Effector memory CD8-positive, alpha-beta T cell (primary cell): ENCODE measurements at regions not wholly inside any gene's neighbourhood (a gene's known extent, or its start where the extent isn't known, plus 50 kb on each side); places are given as distances from the start of the nearest gene placed in this dataset.

Experiments
- ATAC-seq: fragments of 150-1000 bp; cut with Tn5 transposase; replicated peaks from 2 replicates; pipeline ENCODE4 v1.10.0; 2021; ENCODE audit warnings: mild to moderate bottlenecking, moderate library complexity
- DNase-seq, 3 experiments: peaks; one replicate each; pipeline ENCODE4 v3.0.0; 2021
- H3K27ac Mint-ChIP-seq, 2 donors: one replicate each; pipeline ENCODE4 v1.8.0; 2022; ENCODE audit warnings: mild to moderate bottlenecking in 2 of 2, mixed read lengths in 2 of 2, moderate library complexity in 2 of 2
- H3K27me3 Mint-ChIP-seq, 2 donors: one replicate each; pipeline ENCODE4 v1.8.0; 2022; ENCODE audit warnings: mixed read lengths in 2 of 2
- H3K36me3 Mint-ChIP-seq: one replicate; pipeline ENCODE4 v1.8.0; 2022; ENCODE audit warnings: mild to moderate bottlenecking, moderate library complexity, mixed read lengths; ENCODE audit not compliant: insufficient read depth
- H3K4me1 Mint-ChIP-seq, 2 donors: one replicate each; pipeline ENCODE4 v1.8.0; 2022; ENCODE audit warnings: low read depth in 2 of 2, mixed read lengths in 2 of 2
- H3K4me3 Mint-ChIP-seq, 2 donors: one replicate each; pipeline ENCODE4 v1.8.0; 2022; ENCODE audit warnings: mild to moderate bottlenecking in 2 of 2, mixed read lengths in 2 of 2, moderate library complexity in 2 of 2
- H3K9me3 Mint-ChIP-seq, 2 donors: one replicate each; pipeline ENCODE4 v1.8.0; 2022; ENCODE audit warnings: mixed read lengths in 2 of 2

- ATAC-seq (no peak), DNase-seq (no peak)
- Mint-ChIP-seq H3K36me3 (no peaks in the 10 kb centered on the region), H3K9me3 (peaks cover 7 to 21% of the 10 kb centered on the region in 2 donors), H3K4me1 (no peaks in the 10 kb centered on the region), H3K4me3 (no peak overlapping the region), H3K27ac (no peak overlapping the region), H3K27me3 (no peaks in the 10 kb centered on the region)
Observed at GRCh38 chr13:88162076-88162702, 491.0 kb downstream of the SLITRK5 start.

DNA sequence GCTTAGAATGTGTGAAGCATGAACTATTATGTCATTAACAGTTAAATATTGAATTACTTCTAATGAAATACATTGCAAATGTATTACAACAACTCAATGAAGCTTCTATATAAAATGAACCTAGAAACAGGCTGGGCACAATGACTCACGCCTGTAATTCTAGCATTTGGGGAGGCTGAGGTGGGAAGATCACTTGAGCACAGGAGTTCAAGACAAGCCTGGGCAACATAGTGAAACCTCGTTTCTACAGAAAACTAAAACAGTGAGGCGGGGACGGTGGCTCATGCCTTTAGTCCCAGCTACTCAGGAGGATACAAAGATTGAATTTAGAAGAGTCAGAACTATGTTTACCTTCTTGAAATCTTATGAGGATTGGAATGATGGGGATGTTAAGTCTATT lies 505.1 kb downstream of the SLITRK5 start:
- no peaks in the 10 kb centered on the region for H3K27me3 Mint-ChIP-seq
- ATAC-seq (no peak), DNase-seq (no peak)
- no peaks in the 10 kb centered on the region for H3K4me1 Mint-ChIP-seq
- peaks cover 0 to 7% of the 10 kb centered on the region in 2 donors for H3K9me3 Mint-ChIP-seq
- no peaks in the 10 kb centered on the region for H3K36me3 Mint-ChIP-seq
- no peak overlapping the region for H3K27ac Mint-ChIP-seq
- no peak overlapping the region for H3K4me3 Mint-ChIP-seq

DNA sequence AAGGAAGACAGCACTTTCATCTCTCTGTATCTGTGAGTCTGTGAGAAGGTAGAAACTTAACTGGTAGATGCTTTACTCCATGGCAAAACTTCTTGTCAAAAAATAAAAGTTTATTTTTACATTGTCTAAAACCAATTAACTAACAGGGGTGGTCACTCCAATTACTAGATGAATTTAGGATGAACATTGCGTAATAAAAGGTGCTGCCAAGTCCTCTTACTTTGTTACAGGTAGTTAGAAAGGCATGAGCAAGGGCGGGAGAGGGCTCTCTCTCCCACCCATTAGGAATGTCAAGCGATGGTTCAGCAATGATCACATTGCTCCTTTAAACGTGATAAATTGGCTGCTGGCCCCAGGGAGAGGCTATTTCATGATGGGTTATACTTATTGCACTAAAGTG lies 512.3 kb downstream of the SLITRK5 start:
- Mint-ChIP-seq H3K9me3 (peaks cover 2 to 7% of the 10 kb centered on the region in 2 donors), H3K4me3 (no peak overlapping the region), H3K36me3 (no peaks in the 10 kb centered on the region), H3K4me1 (no peaks in the 10 kb centered on the region), H3K27ac (no peak overlapping the region), H3K27me3 (no peaks in the 10 kb centered on the region)
- no peak for ATAC-seq
- DNase-seq, result no peak

GRCh38 chr13:88188986-88189385 lies 517.8 kb downstream of the SLITRK5 start:
- Mint-ChIP-seq H3K4me1 (no peaks in the 10 kb centered on the region), H3K27ac (no peak overlapping the region), H3K4me3 (no peak overlapping the region), H3K27me3 (no peaks in the 10 kb centered on the region), H3K36me3 (no peaks in the 10 kb centered on the region), H3K9me3 (peaks cover 0 to 2% of the 10 kb centered on the region in 2 donors)
- no peak for DNase-seq
- no peak for ATAC-seq

DNA sequence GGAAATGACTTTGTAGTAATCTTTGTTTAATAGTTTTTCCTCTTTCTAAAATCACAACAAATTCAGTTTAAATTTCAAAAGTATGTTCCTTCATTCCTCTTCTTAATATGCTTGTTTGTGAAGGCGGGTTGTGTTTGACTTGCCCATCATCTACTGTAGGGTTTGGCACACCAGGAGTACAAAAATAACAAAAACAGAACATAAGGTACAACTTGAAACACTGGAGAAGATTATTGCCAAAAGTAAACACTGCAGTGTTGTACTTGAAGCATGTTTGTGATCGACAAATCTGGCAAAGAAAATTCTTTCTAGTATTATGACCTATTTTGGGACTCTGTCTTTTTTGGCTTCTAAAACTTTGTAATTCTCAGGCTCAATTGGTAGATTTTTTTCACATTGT lies 518.6 kb downstream of the SLITRK5 start:
- Mint-ChIP-seq H3K4me1 (no peaks in the 10 kb centered on the region), H3K4me3 (no peak overlapping the region), H3K27me3 (no peaks in the 10 kb centered on the region), H3K27ac (no peak overlapping the region), H3K9me3 (peaks cover 0 to 2% of the 10 kb centered on the region in 2 donors), H3K36me3 (no peaks in the 10 kb centered on the region)
- DNase-seq (no peak), ATAC-seq (no peak)

GRCh38 chr13:88196106-88196505 lies 524.9 kb downstream of the SLITRK5 start:
- Mint-ChIP-seq H3K36me3 (no peaks in the 10 kb centered on the region), H3K9me3 (peaks cover 7 to 14% of the 10 kb centered on the region in 2 donors), H3K4me1 (no peaks in the 10 kb centered on the region), H3K4me3 (no peak overlapping the region), H3K27me3 (no peaks in the 10 kb centered on the region), H3K27ac (no peak overlapping the region)
- DNase-seq (no peak), ATAC-seq (no peak)

DNA sequence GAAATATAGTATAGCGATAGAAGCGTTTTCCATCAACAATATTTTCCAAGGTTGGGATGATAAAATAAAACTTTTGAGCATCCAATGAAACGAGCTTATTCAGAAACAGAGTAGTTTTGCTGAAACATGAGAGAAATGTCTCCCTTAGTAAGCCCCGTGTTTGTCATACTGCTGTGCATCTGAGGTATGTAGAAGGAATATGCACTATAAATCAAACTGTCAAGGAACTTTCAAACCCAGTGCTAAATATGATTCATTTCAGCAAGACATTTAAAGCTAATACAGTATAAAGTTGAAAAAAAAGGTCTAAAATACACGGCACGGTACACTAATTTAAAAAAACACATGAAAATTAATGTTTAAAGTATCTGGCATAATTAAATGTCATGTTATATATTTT lies 546.2 kb downstream of the SLITRK5 start:
- DNase-seq, result no peak
- no peaks in the 10 kb centered on the region for H3K36me3 Mint-ChIP-seq
- no peak for ATAC-seq
- H3K4me1 Mint-ChIP-seq, result no peaks in the 10 kb centered on the region
- H3K27me3 Mint-ChIP-seq, result no peaks in the 10 kb centered on the region
- peaks cover 0 to 3% of the 10 kb centered on the region in 2 donors for H3K9me3 Mint-ChIP-seq
- H3K4me3 Mint-ChIP-seq, result no peak overlapping the region
- H3K27ac Mint-ChIP-seq, result no peak overlapping the region

- Mint-ChIP-seq H3K27me3 (no peaks in the 10 kb centered on the region), H3K27ac (no peak overlapping the region), H3K9me3 (peaks cover 0 to 3% of the 10 kb centered on the region in 2 donors), H3K36me3 (no peaks in the 10 kb centered on the region), H3K4me3 (no peak overlapping the region), H3K4me1 (no peaks in the 10 kb centered on the region)
- no peak for ATAC-seq
- DNase-seq, result no peak
Observed at GRCh38 chr13:88217883-88218282, 546.7 kb downstream of the SLITRK5 start.

- Mint-ChIP-seq H3K36me3 (no peaks in the 10 kb centered on the region), H3K27ac (no peak overlapping the region), H3K9me3 (peaks cover 0 to 2% of the 10 kb centered on the region in 2 donors), H3K27me3 (no peaks in the 10 kb centered on the region), H3K4me3 (no peak overlapping the region), H3K4me1 (no peaks in the 10 kb centered on the region)
- ATAC-seq (no peak), DNase-seq (no peak)
Observed at GRCh38 chr13:88223958-88224357, 552.8 kb downstream of the SLITRK5 start.

DNA sequence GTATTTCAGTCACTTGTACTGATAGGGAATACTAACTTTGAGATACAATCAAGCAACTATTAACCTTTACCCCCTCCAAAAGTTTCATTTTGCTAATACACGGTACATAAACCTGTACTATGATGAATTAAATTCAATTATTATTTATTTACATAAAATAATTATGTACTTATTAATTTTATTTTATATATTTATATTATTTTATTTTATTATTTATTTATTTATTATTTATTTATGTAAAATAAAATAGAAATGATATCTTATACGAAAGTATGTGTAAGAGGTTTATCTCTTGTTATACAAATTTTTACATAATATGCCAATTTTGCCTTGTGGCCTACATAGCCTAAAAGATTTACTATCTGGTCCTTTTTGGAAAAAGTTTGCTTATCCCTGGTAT lies 564.3 kb downstream of the SLITRK5 start:
- DNase-seq (no peak), ATAC-seq (no peak)
- Mint-ChIP-seq H3K27me3 (no peaks in the 10 kb centered on the region), H3K27ac (no peak overlapping the region), H3K4me1 (no peaks in the 10 kb centered on the region), H3K9me3 (no peaks in the 10 kb centered on the region), H3K36me3 (no peaks in the 10 kb centered on the region), H3K4me3 (no peak overlapping the region)

- H3K27ac Mint-ChIP-seq, result no peak overlapping the region
- peaks cover 0 to 4% of the 10 kb centered on the region in 2 donors for H3K9me3 Mint-ChIP-seq
- ATAC-seq, result no peak
- no peaks in the 10 kb centered on the region for H3K27me3 Mint-ChIP-seq
- H3K4me1 Mint-ChIP-seq, result no peaks in the 10 kb centered on the region
- H3K36me3 Mint-ChIP-seq, result no peaks in the 10 kb centered on the region
- no peak overlapping the region for H3K4me3 Mint-ChIP-seq
- DNase-seq, result no peak
Observed at GRCh38 chr13:88246239-88246638, 575.1 kb downstream of the SLITRK5 start.

- H3K27me3 Mint-ChIP-seq, result no peaks in the 10 kb centered on the region
- H3K27ac Mint-ChIP-seq, result no peak overlapping the region
- peaks cover 2 to 5% of the 10 kb centered on the region in 2 donors for H3K9me3 Mint-ChIP-seq
- DNase-seq, result no peak
- no peaks in the 10 kb centered on the region for H3K36me3 Mint-ChIP-seq
- H3K4me1 Mint-ChIP-seq, result no peaks in the 10 kb centered on the region
- H3K4me3 Mint-ChIP-seq, result no peak overlapping the region
- no peak for ATAC-seq
Observed at GRCh38 chr13:88248393-88248792, 577.2 kb downstream of the SLITRK5 start.

DNA sequence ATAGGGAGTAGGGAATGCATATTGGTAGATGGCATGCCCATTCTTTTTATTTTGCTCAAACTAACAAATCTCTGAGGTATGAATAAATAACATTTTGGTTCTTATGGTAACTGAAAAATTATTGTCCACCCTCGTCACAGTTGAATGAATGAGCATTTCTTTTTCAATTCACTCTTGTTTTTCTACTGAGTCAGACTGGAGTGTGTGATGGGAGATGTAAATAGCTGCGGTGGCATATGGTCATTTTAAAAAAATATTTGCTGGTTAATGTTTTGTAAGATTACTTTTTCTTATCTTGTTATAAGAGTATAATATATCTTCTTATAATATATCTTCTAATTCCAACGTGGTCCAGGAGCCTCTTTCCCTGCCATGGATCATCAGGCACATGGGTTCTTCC lies 586.5 kb downstream of the SLITRK5 start:
- no peaks in the 10 kb centered on the region for H3K4me1 Mint-ChIP-seq
- DNase-seq, result no peak
- H3K9me3 Mint-ChIP-seq, result peaks cover 3 to 5% of the 10 kb centered on the region in 2 donors
- no peak overlapping the region for H3K4me3 Mint-ChIP-seq
- no peaks in the 10 kb centered on the region for H3K36me3 Mint-ChIP-seq
- no peak for ATAC-seq
- H3K27ac Mint-ChIP-seq, result no peak overlapping the region
- no peaks in the 10 kb centered on the region for H3K27me3 Mint-ChIP-seq

DNA sequence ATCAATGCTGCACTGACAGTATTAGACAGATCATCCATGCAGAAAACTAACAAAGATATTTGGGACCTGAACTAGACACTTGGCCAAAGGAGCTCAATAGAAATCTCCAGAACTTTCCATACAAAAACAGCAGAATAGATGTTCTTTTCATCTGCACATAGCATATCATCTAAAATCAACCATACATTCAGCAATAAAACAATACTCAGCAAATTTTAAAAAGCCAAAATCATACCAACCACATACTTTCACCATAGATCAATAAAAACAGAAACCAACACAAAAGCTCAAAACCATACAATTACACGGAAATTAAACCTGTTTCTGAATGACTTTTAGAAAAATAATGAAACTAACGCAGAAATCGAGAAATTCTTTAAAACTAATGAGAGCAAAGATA lies 592.6 kb downstream of the SLITRK5 start:
- Mint-ChIP-seq H3K4me3 (no peak overlapping the region), H3K27me3 (no peaks in the 10 kb centered on the region)

DNA sequence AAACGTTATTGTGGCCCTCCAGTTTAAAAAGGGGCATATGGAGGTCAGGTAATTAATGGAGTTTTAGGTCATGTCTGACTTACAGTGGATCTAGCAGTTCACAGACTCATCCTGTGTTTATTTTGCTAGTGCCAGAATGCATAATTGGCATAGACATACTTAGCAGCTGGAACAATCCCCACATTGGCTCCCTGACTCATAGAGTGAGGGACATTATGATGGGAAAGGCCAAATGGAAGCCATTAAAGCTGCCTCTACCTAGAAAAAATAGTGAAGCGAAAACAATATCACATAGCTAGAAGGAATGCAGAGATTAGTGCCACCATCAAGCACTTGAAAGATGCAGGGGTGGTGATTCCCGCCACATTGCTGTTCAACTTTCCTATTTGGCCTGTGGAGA lies 610.7 kb downstream of the SLITRK5 start:
- DNase-seq, result no peak
- Mint-ChIP-seq H3K4me1 (no peaks in the 10 kb centered on the region), H3K27me3 (no peaks in the 10 kb centered on the region), H3K36me3 (no peaks in the 10 kb centered on the region), H3K27ac (no peak overlapping the region), H3K9me3 (peaks cover 12 to 13% of the 10 kb centered on the region in 2 donors), H3K4me3 (no peak overlapping the region)
- ATAC-seq, result no peak

More for the DNA sequence above, 592.6 kb downstream of the SLITRK5 start:
- ATAC-seq (no peak), DNase-seq (no peak)
- Mint-ChIP-seq H3K4me1 (no peaks in the 10 kb centered on the region), H3K9me3 (peaks cover 6 to 24% of the 10 kb centered on the region in 2 donors), H3K36me3 (no peaks in the 10 kb centered on the region), H3K27ac (no peak overlapping the region)
